Upper lobe of left lung (tissue), 6 donors: ENCODE measurements at regions not wholly inside any gene's neighbourhood (a gene's known extent, or its start where the extent isn't known, plus 50 kb on each side); places are given as distances from the start of the nearest gene placed in this dataset.

Experiments used
- ATAC-seq, 2 donors: fragments of 200-7000 bp; cut with Tn5 transposase; one replicate each; pipeline ENCODE4 v1.9.1; 2022; ENCODE audit warnings: mild to moderate bottlenecking in 2 of 2, moderate library complexity in 2 of 2; ENCODE audit not compliant: low FRiP score in 2 of 2
- DNase-seq, 2 donors: peaks; one replicate each; pipeline ENCODE4 v3.0.0-alpha.2; 2019 to 2020
- H3K27ac ChIP-seq, 4 donors: fragments of 200-600 bp; sonication (generic); one replicate each; pipeline ENCODE4 v1.5.1; 2016 to 2019
- H3K27me3 ChIP-seq, 4 donors: fragments of 200-600 bp; sonication (generic); one replicate each; pipeline ENCODE4 v1.5.1; 2017 to 2019
- H3K36me3 ChIP-seq, 4 donors: fragments of 200-600 bp; sonication (generic); one replicate each; pipeline ENCODE4 v1.5.1; 2016 to 2019
- H3K4me1 ChIP-seq, 4 donors: fragments of 200-600 bp; sonication (generic); one replicate each; pipeline ENCODE4 v1.5.1; 2018 to 2019
- H3K4me3 ChIP-seq, 4 donors: fragments of 200-600 bp; sonication (generic); one replicate each; pipeline ENCODE4 v1.5.1; 2017 to 2019; ENCODE audit warnings: mild to moderate bottlenecking in 2 of 4, moderate library complexity in 1 of 4
- H3K9me3 ChIP-seq, 4 donors: fragments of 200-600 bp; sonication (generic); one replicate each; pipeline ENCODE4 v1.5.1; 2018 to 2019
- EP300 ChIP-seq, 4 donors: sonication (generic); formaldehyde crosslinking; IDR thresholded peaks; one replicate each; pipeline ENCODE4 v1.5.1; 2017; ENCODE audit warnings: antibody characterized with exemption in 4 of 4, control low read depth in 2 of 4
- POLR2A ChIP-seq, 4 donors: fragments of 450-650 bp; IDR thresholded peaks; one replicate each; pipeline ENCODE4 v1.5.1; 2016 to 2017; ENCODE audit warnings: antibody characterized with exemption in 4 of 4, mild to moderate bottlenecking in 2 of 4
- POLR2AphosphoS5 ChIP-seq, 2 donors: sonication (generic); formaldehyde crosslinking; IDR thresholded peaks; one replicate each; pipeline ENCODE4 v1.5.1; 2017; ENCODE audit warnings: antibody characterized with exemption in 2 of 2
- WGBS, 2 donors: methylation state at CpG; one replicate each; pipeline ENCODE4 v1.1.5; 2017 to 2018; 5-methylcytosine and 5-hydroxymethylcytosine counted together
- TF ChIP-seq, protein P1 (sequence below), 6 experiments: fragments of 450-650 bp in 4 of 6; fragments of 200-600 bp in 2 of 6; sonication (generic) in 2 of 6; IDR thresholded peaks; one replicate each; pipeline ENCODE4 v1.5.1; 2016 to 2019; ENCODE audit warnings: antibody characterized with exemption in 6 of 6
- donor health status: DM: no; HTN: no; CAD: no; lungs with moderate emphysema.
- donor health status: DM: no; HTN: yes; CAD: no; lungs with severe emphysema.

DNA sequence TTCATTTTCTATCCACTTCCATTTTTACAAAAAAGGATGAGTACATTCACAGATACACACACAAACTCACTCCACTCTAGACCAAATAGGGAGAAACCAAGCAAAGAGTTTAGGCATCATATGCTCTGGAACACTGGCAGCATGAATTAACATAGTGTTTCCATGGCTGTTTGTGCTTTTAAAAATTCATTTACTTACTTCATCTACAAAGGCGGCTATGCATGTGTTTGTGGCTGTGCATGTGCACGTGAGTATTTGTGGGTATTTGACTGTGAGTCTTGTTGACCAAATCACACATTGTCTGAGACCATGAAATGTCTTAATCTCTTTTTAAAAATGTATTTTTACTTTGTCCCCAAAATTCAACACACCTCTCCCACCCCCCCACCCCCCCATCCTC lies 203.0 kb upstream of the SESN3 start:
- H3K36me3 ChIP-seq, result no peaks in the 10 kb centered on the region
- no peak overlapping the region for H3K27ac ChIP-seq
- ATAC-seq (no peak), DNase-seq (no peak)
- 94 to 96% methylated on average over 2 of the region's 2 CpGs for WGBS, 2 donors
- TF ChIP-seq POLR2AphosphoS5 (IDR thresholded peaks at IDR 0.05), result no peak
- TF ChIP-seq POLR2A (IDR thresholded peaks at IDR 0.05), result no peak
- TF ChIP-seq, protein P1, sequence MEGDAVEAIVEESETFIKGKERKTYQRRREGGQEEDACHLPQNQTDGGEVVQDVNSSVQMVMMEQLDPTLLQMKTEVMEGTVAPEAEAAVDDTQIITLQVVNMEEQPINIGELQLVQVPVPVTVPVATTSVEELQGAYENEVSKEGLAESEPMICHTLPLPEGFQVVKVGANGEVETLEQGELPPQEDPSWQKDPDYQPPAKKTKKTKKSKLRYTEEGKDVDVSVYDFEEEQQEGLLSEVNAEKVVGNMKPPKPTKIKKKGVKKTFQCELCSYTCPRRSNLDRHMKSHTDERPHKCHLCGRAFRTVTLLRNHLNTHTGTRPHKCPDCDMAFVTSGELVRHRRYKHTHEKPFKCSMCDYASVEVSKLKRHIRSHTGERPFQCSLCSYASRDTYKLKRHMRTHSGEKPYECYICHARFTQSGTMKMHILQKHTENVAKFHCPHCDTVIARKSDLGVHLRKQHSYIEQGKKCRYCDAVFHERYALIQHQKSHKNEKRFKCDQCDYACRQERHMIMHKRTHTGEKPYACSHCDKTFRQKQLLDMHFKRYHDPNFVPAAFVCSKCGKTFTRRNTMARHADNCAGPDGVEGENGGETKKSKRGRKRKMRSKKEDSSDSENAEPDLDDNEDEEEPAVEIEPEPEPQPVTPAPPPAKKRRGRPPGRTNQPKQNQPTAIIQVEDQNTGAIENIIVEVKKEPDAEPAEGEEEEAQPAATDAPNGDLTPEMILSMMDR (IDR thresholded peaks at IDR 0.05), result no peak
- H3K4me1 ChIP-seq, result no peaks in the 10 kb centered on the region
- H3K9me3 ChIP-seq, result no peaks in the 10 kb centered on the region
- H3K4me3 ChIP-seq, result no peak overlapping the region
- H3K27me3 ChIP-seq, result no peaks in the 10 kb centered on the region

GRCh38 chr11:95432714-95433503 lies 201.9 kb upstream of the SESN3 start:
- Histone ChIP-seq H3K27me3 (no peaks in the 10 kb centered on the region), H3K27ac (no peak overlapping the region), H3K4me3 (no peak overlapping the region), H3K36me3 (no peaks in the 10 kb centered on the region), H3K9me3 (no peaks in the 10 kb centered on the region), H3K4me1 (no peaks in the 10 kb centered on the region)
- DNase-seq (no peak), ATAC-seq (no peak)
- 89 to 91% methylated on average over 4 of the region's 4 CpGs for WGBS, 2 donors
- TF ChIP-seq POLR2A (IDR thresholded peaks at IDR 0.05) (no peak), POLR2AphosphoS5 (IDR thresholded peaks at IDR 0.05) (no peak), EP300 (IDR thresholded peaks at IDR 0.05) (no peak)
- TF ChIP-seq, protein P1 (IDR thresholded peaks at IDR 0.05), result no peak

GRCh38 chr11:95429376-95429907 lies 198.4 kb upstream of the SESN3 start:
- DNase-seq, result no peak
- TF ChIP-seq, protein P1 (IDR thresholded peaks at IDR 0.05), result no peak
- no peak for TF ChIP-seq EP300 (IDR thresholded peaks at IDR 0.05)
- no peak for TF ChIP-seq POLR2A (IDR thresholded peaks at IDR 0.05)
- no peak for TF ChIP-seq POLR2AphosphoS5 (IDR thresholded peaks at IDR 0.05)
- no peaks in the 10 kb centered on the region for H3K27me3 ChIP-seq

DNA sequence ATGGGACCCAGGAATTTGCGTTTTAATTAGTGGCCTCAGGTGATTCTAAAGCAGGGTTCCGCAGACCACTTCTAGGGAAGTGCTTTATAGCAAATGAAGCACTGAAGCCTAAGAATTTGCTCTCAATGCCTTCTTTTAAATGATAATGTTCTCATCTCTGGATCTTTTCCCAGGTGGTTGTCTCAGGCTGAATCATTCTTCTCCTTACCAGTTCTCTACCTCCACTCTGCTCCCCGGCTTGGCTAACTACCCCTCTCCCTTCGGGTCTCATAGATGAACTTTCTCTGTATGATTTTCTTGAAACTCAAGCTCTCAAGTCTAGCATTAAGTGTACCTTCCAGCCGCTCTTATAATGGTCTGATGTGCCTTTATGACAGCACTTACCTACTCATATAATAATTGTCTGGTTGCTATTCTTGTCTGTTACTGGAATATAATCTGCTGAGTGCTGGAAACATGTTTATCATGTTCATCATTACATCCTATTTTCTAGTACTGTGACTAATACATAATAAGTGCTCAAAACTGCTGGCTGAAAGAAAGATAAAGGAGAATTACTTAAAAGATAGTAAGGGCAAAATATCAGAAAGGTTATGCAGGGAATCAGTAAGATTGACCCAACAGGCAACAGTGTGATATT lies 195.9 kb upstream of the SESN3 start:
- whole genome bisulfite sequencing, 2 donors, result 77 to 89% methylated on average over 5 of the region's 5 CpGs
- DNase-seq, result no peak
- Histone ChIP-seq H3K4me1 (no peaks in the 10 kb centered on the region), H3K4me3 (no peak overlapping the region), H3K27me3 (no peaks in the 10 kb centered on the region), H3K27ac (no peak overlapping the region), H3K9me3 (no peaks in the 10 kb centered on the region), H3K36me3 (no peaks in the 10 kb centered on the region)
- TF ChIP-seq POLR2AphosphoS5 (IDR thresholded peaks at IDR 0.05), result no peak
- TF ChIP-seq, protein P1 (IDR thresholded peaks at IDR 0.05), result no peak
- TF ChIP-seq POLR2A (IDR thresholded peaks at IDR 0.05), result no peak
- no peak for TF ChIP-seq EP300 (IDR thresholded peaks at IDR 0.05)
- ATAC-seq, result no peak

More at GRCh38 chr11:95429376-95429907, 198.4 kb upstream of the SESN3 start:
- WGBS, 2 donors, result 57 to 76% methylated on average over 1 of the region's 1 CpG
- H3K27ac ChIP-seq, result no peak overlapping the region
- H3K9me3 ChIP-seq, result no peaks in the 10 kb centered on the region
- no peaks in the 10 kb centered on the region for H3K36me3 ChIP-seq
- no peak overlapping the region for H3K4me3 ChIP-seq
- H3K4me1 ChIP-seq, result no peaks in the 10 kb centered on the region
- no peak for ATAC-seq
